Neuronal stem cell (in vitro differentiated cells): ENCODE measurements at regions not wholly inside any gene's neighbourhood (a gene's known extent, or its start where the extent isn't known, plus 50 kb on each side); places are given as distances from the start of the nearest gene placed in this dataset.
"Not testable (repeated sequence)": the region's sequence is repeated elsewhere in the genome, so short reads cannot be mapped to it uniquely, and the experiment has no call there.

Experiments
- DNase-seq: peaks from one replicate; pipeline ENCODE4 v3.0.0-alpha.2; 2013; ENCODE audit warnings: low spot score
- H2AFZ ChIP-seq: one replicate; pipeline ENCODE4 v1.6.1; 2013; ENCODE audit warnings: mild to moderate bottlenecking, low read length, inconsistent platforms
- H2AK5ac ChIP-seq: 2 replicates; pipeline ENCODE4 v1.6.1; 2013; ENCODE audit warnings: low read depth, mild to moderate bottlenecking, inconsistent platforms, low read length, moderate library complexity, mixed read lengths
- H2BK120ac ChIP-seq: 2 replicates; pipeline ENCODE4 v1.6.1; 2013; ENCODE audit warnings: low read depth, mild to moderate bottlenecking, inconsistent platforms, low read length, moderate library complexity, mixed read lengths
- H2BK12ac ChIP-seq: one replicate; pipeline ENCODE4 v1.6.1; 2013; ENCODE audit warnings: low read length, inconsistent platforms
- H2BK15ac ChIP-seq: 2 replicates; pipeline ENCODE4 v1.6.1; 2013; ENCODE audit warnings: mild to moderate bottlenecking, low read length, inconsistent platforms, mixed read lengths
- H2BK5ac ChIP-seq: one replicate; pipeline ENCODE4 v1.6.1; 2013; ENCODE audit warnings: inconsistent platforms, mild to moderate bottlenecking, low read length, moderate library complexity
- H3K14ac ChIP-seq: one replicate; pipeline ENCODE4 v1.6.1; 2013; ENCODE audit warnings: low read length, inconsistent platforms
- H3K18ac ChIP-seq: 2 replicates; pipeline ENCODE4 v1.6.1; 2013; ENCODE audit warnings: low read length, inconsistent platforms
- H3K23ac ChIP-seq: 2 replicates; pipeline ENCODE4 v1.6.1; 2013; ENCODE audit warnings: low read depth, mild to moderate bottlenecking, mixed read lengths, low read length, inconsistent platforms; ENCODE audit not compliant: poor library complexity
- H3K27ac ChIP-seq: replicated peaks from 3 replicates; pipeline ENCODE4 v1.5.1; 2013; ENCODE audit warnings: low read length, inconsistent platforms
- H3K27me3 ChIP-seq, 3 experiments: 2 replicates each; pipeline ENCODE4 v1.6.1; 2013; ENCODE audit warnings: low read length in 3 of 3, mild to moderate bottlenecking in 2 of 3, inconsistent platforms in 1 of 3, low read depth in 1 of 3, mixed read lengths in 1 of 3, moderate library complexity in 1 of 3; ENCODE audit not compliant: control insufficient read depth in 3 of 3, insufficient read depth in 3 of 3
- H3K36me3 ChIP-seq, 2 donors: replicated peaks in 1 of 2; 2 replicates each; pipeline ENCODE4 v1.6.1; 2013; ENCODE audit warnings: low read length in 2 of 2; ENCODE audit not compliant: control insufficient read depth in 2 of 2, insufficient read depth in 2 of 2
- H3K4ac ChIP-seq: 2 replicates; pipeline ENCODE4 v1.6.1; 2013; ENCODE audit warnings: inconsistent platforms, mild to moderate bottlenecking, low read length, moderate library complexity
- H3K4me1 ChIP-seq, 2 donors: 1 replicate in 1 of 2; 2 replicates in 1 of 2; pipeline ENCODE4 v1.6.1; 2013; ENCODE audit warnings: low read length in 2 of 2, low read depth in 1 of 2; ENCODE audit not compliant: control insufficient read depth in 2 of 2, insufficient read depth in 1 of 2
- H3K4me2 ChIP-seq: one replicate; pipeline ENCODE4 v1.6.1; 2013; ENCODE audit warnings: mild to moderate bottlenecking, low read length, inconsistent platforms; ENCODE audit not compliant: insufficient read depth, poor library complexity, severe bottlenecking
- H3K4me3 ChIP-seq, 2 donors: 2 replicates each; pipeline ENCODE4 v1.5.1; 2013; ENCODE audit warnings: low read length in 2 of 2, mild to moderate bottlenecking in 2 of 2, inconsistent platforms in 1 of 2, moderate library complexity in 1 of 2
- H3K79me1 ChIP-seq: one replicate; pipeline ENCODE4 v1.6.1; 2013; ENCODE audit warnings: low read depth, mild to moderate bottlenecking, inconsistent platforms, low read length, moderate library complexity
- H3K9ac ChIP-seq: one replicate; pipeline ENCODE4 v1.6.1; 2013; ENCODE audit warnings: mild to moderate bottlenecking, low read depth, low read length, inconsistent platforms; ENCODE audit not compliant: poor library complexity
- H3K9me3 ChIP-seq, 2 donors: replicated peaks in 1 of 2; 2 replicates each; pipeline versions ENCODE3 to v1.6.1; 2013; ENCODE audit warnings: low read length in 2 of 2, mild to moderate bottlenecking in 2 of 2, inconsistent platforms in 1 of 2, low read depth in 1 of 2, mixed read lengths in 1 of 2, moderate library complexity in 1 of 2; ENCODE audit not compliant: control insufficient read depth in 2 of 2, insufficient read depth in 1 of 2
- H4K8ac ChIP-seq: one replicate; pipeline ENCODE4 v1.6.1; 2013; ENCODE audit warnings: low read depth, mild to moderate bottlenecking, inconsistent platforms, low read length, moderate library complexity
- H4K91ac ChIP-seq: one replicate; pipeline ENCODE4 v1.6.1; 2013; ENCODE audit warnings: low read length, low read depth, mild to moderate bottlenecking, inconsistent platforms; ENCODE audit not compliant: poor library complexity
- WGBS, 2 donors: extraction: QIAGEN DNeasy Blood & Tissue Kit; methylation state at CpG; one replicate each; pipeline ENCODE4 v1.1.7; 2013; ENCODE audit warnings: missing lambda C conversion rate in 2 of 2, mixed read lengths in 1 of 2; ENCODE audit not compliant: insufficient read length in 2 of 2, insufficient replicate concordance in 1 of 2; ENCODE audit errors: extremely low coverage in 2 of 2; 5-methylcytosine and 5-hydroxymethylcytosine counted together

DNA sequence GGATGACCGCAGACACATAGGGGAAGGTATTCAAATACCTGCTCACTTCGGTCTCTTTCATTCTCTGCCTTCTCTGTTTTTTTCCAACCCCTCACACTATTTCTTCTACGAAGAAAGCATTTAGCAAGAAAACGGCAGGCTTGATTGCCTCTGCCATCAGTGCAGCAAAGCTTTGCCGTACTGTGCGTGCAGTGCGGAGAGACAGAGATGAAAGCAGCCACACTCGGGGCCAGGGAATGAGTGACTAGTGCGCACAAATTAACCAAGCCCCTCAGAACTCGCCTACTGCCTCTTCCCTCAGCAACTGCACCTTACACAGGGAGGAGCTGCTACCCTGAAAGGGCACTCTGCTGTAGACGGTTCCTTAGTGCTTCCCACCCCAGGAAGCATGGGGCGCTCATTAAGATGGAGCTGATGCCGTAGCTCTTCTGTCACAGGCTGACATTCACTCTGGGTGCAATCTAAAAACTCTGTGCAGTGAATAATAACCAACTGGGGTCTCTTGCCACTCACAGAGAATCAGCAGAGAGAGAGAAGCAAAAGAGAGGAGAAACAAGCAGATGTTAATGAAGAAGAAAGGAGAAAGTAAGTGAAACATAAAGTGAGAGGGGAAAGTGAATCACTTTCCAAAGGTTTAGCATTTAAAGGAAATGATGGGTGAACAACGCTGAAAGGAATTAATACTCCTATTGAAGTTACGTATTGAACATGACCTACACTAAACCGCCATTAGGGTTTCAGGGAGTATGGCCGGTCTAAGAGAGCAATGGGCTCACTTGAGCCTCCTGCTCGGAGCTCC, 69.4 kb downstream of the GRIN2B start:
- H3K79me1 ChIP-seq: no peaks in the 10 kb centered on the region
- no peak overlapping the region for H4K8ac ChIP-seq
- no peaks in the 10 kb centered on the region for H3K4me1 ChIP-seq
- H3K18ac ChIP-seq: no peak overlapping the region
- no peak overlapping the region for H3K4me3 ChIP-seq
- H2BK15ac ChIP-seq: no peak overlapping the region
- H2BK5ac ChIP-seq: no peak overlapping the region
- H3K9ac ChIP-seq: no peak overlapping the region
- H3K36me3 ChIP-seq: no peaks in the 10 kb centered on the region
- no CpG with 5 or more reads among the region's 18 CpGs for WGBS, 2 donors
- H3K23ac ChIP-seq: no peak overlapping the region
- H2AK5ac ChIP-seq: no peak overlapping the region
- no peak overlapping the region for H3K27ac ChIP-seq
- H2AFZ ChIP-seq: no peak overlapping the region
- no peak overlapping the region for H2BK120ac ChIP-seq
- no peak overlapping the region for H3K4me2 ChIP-seq
- no peaks in the 10 kb centered on the region for H3K27me3 ChIP-seq
- no peak overlapping the region for H3K4ac ChIP-seq
- no peak overlapping the region for H3K14ac ChIP-seq
- no peak for DNase-seq
- no peak overlapping the region for H4K91ac ChIP-seq
- H2BK12ac ChIP-seq: no peak overlapping the region
- H3K9me3 ChIP-seq: peaks cover 0 to 4% of the 10 kb centered on the region in 2 donors

DNA sequence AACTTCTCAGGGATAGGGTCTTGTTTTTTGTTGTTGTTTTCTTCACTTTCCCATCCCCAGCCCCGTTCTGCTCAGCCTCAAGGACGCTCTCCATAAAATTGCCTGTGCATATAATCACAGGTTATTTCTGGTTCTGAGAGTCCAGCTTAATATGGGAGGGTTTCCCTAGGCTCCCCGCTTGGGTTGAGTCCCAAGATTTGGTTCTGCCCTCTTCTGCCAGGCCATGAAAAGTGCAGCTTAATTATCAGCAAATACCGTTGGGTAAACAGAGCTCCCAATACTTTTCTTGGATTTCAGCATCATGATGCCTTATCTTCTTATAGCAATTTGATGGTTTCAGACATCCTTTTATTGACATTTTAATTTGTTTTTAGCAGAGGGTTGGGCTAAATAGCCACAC, 75.6 kb downstream of the GRIN2B start:
- Histone ChIP-seq H3K36me3 (no peaks in the 10 kb centered on the region), H2AK5ac (no peak overlapping the region), H3K79me1 (no peaks in the 10 kb centered on the region), H3K27me3 (no peaks in the 10 kb centered on the region), H3K14ac (no peak overlapping the region), H3K4ac (no peak overlapping the region), H4K91ac (no peak overlapping the region), H3K18ac (no peak overlapping the region), H3K4me1 (no peaks in the 10 kb centered on the region), H3K27ac (no peak overlapping the region), H2BK5ac (no peak overlapping the region), H2BK12ac (no peak overlapping the region), H2BK15ac (no peak overlapping the region), H3K23ac (no peak overlapping the region), H3K9ac (no peak overlapping the region), H3K4me2 (no peak overlapping the region), H3K9me3 (peaks cover 0 to 16% of the 10 kb centered on the region in 2 donors), H2BK120ac (no peak overlapping the region), H3K4me3 (no peak overlapping the region), H4K8ac (no peak overlapping the region), H2AFZ (no peak overlapping the region)
- no CpG with 5 or more reads among the region's 4 CpGs for WGBS, 2 donors
- no peak for DNase-seq

- no peak for DNase-seq
- Histone ChIP-seq H2AFZ (no peak overlapping the region), H3K36me3 (no peaks in the 10 kb centered on the region), H2BK15ac (no peak overlapping the region), H3K27me3 (no peaks in the 10 kb centered on the region), H3K4me1 (no peaks in the 10 kb centered on the region), H3K4ac (no peak overlapping the region), H3K23ac (no peak overlapping the region), H3K27ac (no peak overlapping the region), H3K9ac (no peak overlapping the region), H2AK5ac (no peak overlapping the region), H3K14ac (no peak overlapping the region), H2BK120ac (no peak overlapping the region), H3K4me2 (peak overlapping the region; percentile 11), H2BK5ac (no peak overlapping the region), H3K4me3 (no peak overlapping the region), H2BK12ac (no peak overlapping the region), H4K91ac (no peak overlapping the region), H4K8ac (no peak overlapping the region), H3K18ac (no peak overlapping the region), H3K9me3 (peaks cover 0 to 11% of the 10 kb centered on the region in 2 donors), H3K79me1 (no peaks in the 10 kb centered on the region)
- no CpG with 5 or more reads among the region's 3 CpGs for WGBS, 2 donors
Measured at GRCh38 chr12:13900718-13901117, 80.7 kb downstream of the GRIN2B start.

- not testable (repeated sequence) for H3K4ac ChIP-seq, H2AFZ ChIP-seq, H2BK5ac ChIP-seq, H3K9me3 ChIP-seq, DNase-seq, H3K4me1 ChIP-seq, H2BK120ac ChIP-seq, H3K4me2 ChIP-seq, H4K8ac ChIP-seq, H3K4me3 ChIP-seq, H3K79me1 ChIP-seq, H3K27ac ChIP-seq, H3K14ac ChIP-seq, H3K18ac ChIP-seq, H3K36me3 ChIP-seq, H3K9ac ChIP-seq, H4K91ac ChIP-seq, H3K23ac ChIP-seq, H2BK12ac ChIP-seq, H2AK5ac ChIP-seq, H3K27me3 ChIP-seq, H2BK15ac ChIP-seq
- no CpG with 5 or more reads among the region's 5 CpGs for WGBS, 2 donors
Measured at GRCh38 chr12:13898387-13898786, 83.0 kb downstream of the GRIN2B start.
